ENCODE measurements at regions not wholly inside any gene's neighbourhood (a gene's known extent, or its start where the extent isn't known, plus 50 kb on each side); places are given as distances from the start of the nearest gene placed in this dataset.

DNA sequence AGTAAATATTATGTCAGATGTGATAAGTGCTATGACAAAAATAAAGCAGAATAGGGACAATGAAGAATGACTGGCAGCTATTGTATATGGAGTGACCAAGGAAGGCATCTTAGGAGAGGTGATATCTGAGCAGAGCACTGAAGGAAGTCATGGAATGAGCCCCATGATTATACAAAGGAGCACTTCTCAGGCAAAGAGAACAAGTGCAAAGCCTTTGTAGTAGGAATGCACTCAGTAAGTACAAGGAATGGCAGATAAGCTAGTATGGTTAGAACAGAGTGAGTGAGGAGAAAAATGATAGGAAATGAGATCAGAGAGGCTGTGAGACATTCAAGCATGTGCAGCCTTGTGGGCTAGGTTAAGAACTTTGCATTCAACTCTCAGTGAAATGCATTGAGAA lies 214.8 kb downstream of the LURAP1L start:
- TF ChIP-seq TEAD4 (IDR thresholded peaks at IDR 0.05) = no peak
- no peak for TF ChIP-seq CREB1 (IDR thresholded peaks at IDR 0.05; ENCODE audit: low read depth)
- TF ChIP-seq CEBPB (IDR thresholded peaks at IDR 0.05) = no peak

Data from Ishikawa (cell line).